GM12865 (cell line): ENCODE measurements at regions not wholly inside any gene's neighbourhood (a gene's known extent, or its start where the extent isn't known, plus 50 kb on each side); places are given as distances from the start of the nearest gene placed in this dataset.
"Not testable (repeated sequence)": the region's sequence is repeated elsewhere in the genome, so short reads cannot be mapped to it uniquely, and the experiment has no call there.

ENCODE experiments used
- DNase-seq: peaks from one replicate; pipeline ENCODE4 v3.0.0; 2010; ENCODE audit warnings: low read depth
- H3K4me3 ChIP-seq: 2 replicates; pipeline ENCODE4 v1.5.1; 2011; ENCODE audit warnings: mild to moderate bottlenecking, low read depth, low read length, control low read depth
- CTCF ChIP-seq: IDR thresholded peaks from 2 replicates; pipeline ENCODE4 v1.5.1; 2011; ENCODE audit warnings: low read length, control low read depth, low read depth, inconsistent platforms; ENCODE audit not compliant: insufficient read depth; ENCODE audit errors: missing control alignments

DNA sequence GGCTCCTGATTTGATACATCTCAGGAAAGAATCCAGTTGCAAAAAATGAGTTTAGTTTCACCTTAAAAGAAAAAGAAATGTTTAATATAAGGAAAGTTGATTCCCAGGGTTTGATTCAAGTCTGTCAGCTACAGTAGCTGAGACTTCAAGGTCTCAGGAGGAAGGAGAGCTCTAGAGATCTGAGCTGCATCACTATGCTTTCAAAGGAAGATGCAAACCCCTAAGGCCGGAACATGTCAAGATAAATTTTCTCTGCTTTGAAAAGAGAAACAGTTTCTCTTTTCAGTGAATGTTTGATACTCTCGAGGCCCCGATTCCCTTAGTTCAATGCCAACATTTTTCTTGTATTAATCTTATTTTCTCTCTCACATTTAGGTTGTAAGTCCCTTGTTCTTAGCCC lies 128.6 kb downstream of the RGPD3 start:
- H3K4me3 ChIP-seq, result no peak overlapping the region
- TF ChIP-seq CTCF, result no peak
- no peak for DNase-seq

GRCh38 chr2:106339132-106339531 lies 129.1 kb downstream of the RGPD3 start:
- no peak overlapping the region for H3K4me3 ChIP-seq
- DNase-seq, result no peak
- no peak for TF ChIP-seq CTCF

- TF ChIP-seq CTCF, result no peak
- no peak overlapping the region for H3K4me3 ChIP-seq
- DNase-seq, result no peak
Measured at GRCh38 chr2:106338043-106338442, 130.2 kb downstream of the RGPD3 start.

DNA sequence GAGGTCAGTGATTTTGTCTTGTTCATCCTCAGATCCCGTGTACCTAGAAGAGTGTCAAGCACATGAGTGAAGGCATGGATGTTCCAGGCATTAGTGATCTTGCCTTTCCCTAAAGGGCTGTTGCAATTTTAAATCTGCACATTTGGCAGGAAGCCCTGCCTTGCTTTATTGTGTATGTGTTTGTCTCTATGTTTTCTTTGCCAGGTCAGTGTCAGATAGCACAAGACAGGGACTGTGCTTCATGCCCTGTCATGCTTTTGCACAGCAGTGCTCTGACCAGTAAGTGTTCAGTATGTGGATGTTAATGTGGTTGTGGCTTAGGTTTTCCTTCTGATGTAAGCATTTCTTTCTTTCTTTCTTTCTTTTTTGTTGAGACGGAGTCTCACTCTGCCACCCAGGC lies 131.5 kb downstream of the RGPD3 start:
- TF ChIP-seq CTCF, result no peak
- no peak for DNase-seq

DNA sequence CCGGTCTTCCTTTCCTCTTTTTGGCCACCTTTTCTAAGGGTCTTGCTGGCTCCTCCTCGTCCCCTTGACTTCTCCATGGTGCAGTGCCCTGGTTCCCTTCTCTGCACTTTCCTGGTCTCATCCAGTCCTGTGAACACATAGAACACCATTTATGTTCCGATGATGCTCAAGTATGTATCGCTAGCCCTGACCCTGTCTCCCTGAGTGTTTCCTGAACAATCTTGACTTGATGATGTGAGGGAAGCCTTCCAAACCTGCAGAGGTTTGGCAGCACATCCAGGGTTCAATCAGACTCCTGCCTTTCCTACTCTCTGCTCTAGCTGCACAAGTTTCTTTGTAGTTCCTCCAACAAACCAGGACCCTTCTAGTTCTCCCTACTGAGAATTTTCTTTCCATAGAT lies 132.1 kb downstream of the RGPD3 start:
- TF ChIP-seq CTCF, result no peak
- no peak for DNase-seq
- no peak overlapping the region for H3K4me3 ChIP-seq

More for the DNA sequence above, 131.5 kb downstream of the RGPD3 start:
- H3K4me3 ChIP-seq, result no peak overlapping the region

DNA sequence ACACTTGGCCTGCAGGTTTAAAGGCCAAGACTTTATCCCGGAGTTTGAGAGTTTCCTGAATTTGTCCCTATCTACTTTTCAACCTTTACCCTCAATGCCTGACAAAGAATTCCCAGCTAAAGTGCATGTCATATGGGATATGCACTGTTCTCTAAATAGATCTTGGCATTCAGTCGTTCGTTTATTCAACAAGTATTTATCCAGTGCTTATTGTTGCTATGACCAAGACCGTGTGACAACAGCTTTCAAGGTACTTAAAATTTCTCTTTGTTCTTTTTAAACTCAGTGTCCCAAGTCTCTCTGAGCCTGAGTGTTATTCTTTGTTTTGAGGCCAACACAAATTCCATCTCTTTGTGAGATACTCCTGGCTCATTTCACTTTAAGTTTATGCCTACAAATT lies 133.4 kb downstream of the RGPD3 start:
- no peak for TF ChIP-seq CTCF
- DNase-seq, result no peak
- H3K4me3 ChIP-seq, result no peak overlapping the region

GRCh38 chr2:106333253-106333873 lies 134.8 kb downstream of the RGPD3 start:
- not testable (repeated sequence) for H3K4me3 ChIP-seq, DNase-seq
